ENCODE measurements at regions not wholly inside any gene's neighbourhood (a gene's known extent, or its start where the extent isn't known, plus 50 kb on each side); places are given as distances from the start of the nearest gene placed in this dataset.

DNA sequence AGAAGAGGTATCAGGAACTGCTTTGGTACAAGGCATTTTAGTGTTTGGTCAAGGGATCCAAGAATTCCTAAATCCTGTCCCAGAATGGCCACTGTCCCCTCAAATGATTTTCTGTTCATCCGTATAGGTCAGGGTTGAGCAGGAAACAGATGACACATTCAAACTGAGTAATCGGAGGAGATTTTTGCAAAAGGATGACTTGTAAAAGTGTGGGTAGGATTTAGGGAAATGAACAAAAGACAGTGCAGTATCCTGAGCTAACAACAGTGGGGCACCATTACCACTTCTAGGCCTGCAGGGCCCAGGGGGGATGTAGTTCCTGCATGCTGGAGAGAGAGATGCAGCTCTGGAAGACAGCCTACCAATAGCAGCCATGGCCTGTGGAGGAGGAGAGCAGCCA is 290.1 kb downstream of the ZSWIM6 start:
- DNase-seq (ENCODE audit: low read depth in 2 of 2), result no peak

DNA sequence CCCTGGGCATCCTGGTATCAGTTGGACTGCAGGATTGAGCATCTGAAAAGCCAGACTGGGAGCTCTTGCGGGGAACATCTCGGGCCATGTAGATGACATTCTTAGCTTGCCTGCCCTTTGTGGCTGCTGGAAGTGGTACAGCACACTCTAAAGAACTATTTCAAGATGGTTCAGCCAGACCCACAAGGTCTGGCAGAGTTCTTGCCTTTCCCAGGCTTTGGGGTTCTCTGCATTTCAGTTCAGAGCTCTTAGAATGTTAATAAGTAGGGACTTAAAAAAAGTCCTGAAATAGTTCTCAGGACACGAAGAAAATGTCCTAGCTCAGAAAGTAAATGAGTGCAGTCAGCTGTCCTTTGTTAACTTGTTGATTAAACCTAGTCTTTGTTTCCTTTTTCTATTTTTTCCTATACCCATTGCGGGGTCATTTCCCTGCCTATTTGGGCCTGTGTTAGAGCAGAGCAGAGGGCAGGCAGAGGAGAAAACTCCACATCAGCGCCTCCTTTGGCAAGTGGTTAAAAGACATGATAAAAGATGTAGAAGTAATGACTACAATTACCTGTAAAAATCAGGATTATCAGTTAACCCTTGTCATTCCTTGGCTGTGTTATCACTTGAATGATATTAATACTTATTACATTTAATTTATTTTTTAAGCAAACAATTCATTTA is 291.5 kb downstream of the ZSWIM6 start:
- no peak for DNase-seq (ENCODE audit: low read depth in 2 of 2)

DNA sequence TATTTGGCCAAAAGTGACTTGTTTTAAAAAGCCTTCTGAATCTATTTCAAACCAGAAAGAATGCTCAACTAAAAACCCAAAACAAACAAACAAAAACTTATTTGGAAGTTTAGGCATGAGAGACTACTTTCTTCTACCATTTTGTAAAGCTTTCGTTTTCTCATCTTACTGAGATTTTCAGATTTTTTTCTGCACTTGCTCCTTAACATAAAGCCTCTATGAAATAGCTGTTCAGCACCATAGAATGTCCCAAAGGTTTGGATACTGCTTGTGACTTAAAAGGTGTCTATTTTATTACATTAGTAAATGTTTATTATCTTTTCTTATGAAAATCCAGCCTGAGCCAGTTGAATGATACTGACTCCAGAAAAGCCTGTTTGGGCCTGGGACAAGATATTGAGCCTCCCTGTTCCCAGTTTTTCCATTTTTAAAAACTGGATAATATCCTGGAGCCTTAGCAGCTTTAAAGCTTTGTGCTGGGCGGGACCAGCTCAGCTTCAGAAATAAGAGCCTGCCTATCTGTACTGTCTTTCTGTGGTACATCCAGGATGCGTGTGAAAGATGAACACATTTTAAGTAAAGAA is 292.6 kb downstream of the ZSWIM6 start:
- no peak for DNase-seq (ENCODE audit: low read depth in 2 of 2)

DNA sequence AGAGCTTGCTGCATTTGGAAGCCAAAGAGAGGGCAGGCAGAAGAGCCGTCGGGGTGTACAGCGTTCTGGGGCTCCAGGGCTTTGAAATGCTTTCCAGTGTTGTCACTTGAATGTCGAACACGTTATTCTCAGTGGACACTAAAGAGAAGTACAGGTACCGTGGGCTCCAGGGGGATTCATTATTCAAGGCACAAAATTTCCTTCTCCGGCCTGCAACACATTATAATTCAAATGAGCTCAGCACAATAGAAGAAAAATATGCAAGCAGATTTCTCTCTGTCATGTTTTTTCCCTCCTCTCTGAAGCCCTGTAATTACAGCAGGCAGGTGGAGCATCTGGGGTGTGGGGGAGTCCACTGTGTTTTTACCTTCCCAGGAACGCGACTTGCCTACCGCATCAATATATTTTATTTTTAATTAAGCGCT is 293.1 kb downstream of the ZSWIM6 start:
- no peak for DNase-seq (ENCODE audit: low read depth in 2 of 2)

GRCh38 chr5:61625681-61626621 is 293.9 kb downstream of the ZSWIM6 start:
- peak; percentile 30 to 31 for DNase-seq (ENCODE audit: low read depth in 2 of 2)

- no peak for DNase-seq (ENCODE audit: low read depth in 2 of 2)
Observed at GRCh38 chr5:61626639-61627282, 294.7 kb downstream of the ZSWIM6 start.

DNA sequence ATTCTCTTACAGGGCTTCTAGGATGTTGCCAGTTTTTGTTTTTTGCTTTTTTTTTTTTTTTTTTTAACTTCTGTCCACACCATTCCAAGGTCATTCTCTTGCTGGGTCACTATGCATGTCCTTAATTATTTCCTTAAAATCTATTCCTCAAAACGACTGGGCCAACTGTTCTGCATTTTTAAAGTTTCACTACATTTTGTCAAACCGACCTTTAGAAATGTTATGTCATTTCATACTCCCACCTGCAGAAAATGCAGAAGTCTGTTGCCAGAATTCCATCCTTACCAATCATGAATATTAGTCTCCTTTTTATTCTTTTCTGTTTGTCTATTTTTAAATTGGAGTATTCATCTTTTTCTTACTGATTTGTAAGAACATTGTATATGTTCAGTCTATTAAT is 295.5 kb downstream of the ZSWIM6 start:
- no peak for DNase-seq (ENCODE audit: low read depth in 2 of 2)

DNA sequence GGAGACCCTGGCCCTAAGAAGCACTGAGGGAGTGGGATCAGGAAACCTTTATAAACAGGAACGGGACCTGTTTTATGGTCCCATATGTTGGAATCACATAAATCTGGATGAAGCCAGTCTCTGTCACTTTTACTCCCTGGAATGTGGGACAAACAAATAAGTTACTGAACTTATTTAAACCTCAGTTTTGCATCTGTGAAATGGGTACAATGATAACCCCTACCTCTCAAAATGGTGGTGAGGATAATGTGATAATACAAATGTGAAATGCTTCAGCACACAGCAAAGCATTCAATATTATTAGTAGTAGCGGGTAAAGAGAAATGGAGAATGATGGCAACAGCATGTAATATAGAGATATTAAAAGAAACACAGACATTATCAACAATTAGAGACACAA is 298.9 kb downstream of the ZSWIM6 start:
- no peak for DNase-seq (ENCODE audit: low read depth in 2 of 2)

- DNase-seq (ENCODE audit: low read depth in 2 of 2), result no peak
Observed at GRCh38 chr5:61631438-61631941, 299.4 kb downstream of the ZSWIM6 start.

DNA sequence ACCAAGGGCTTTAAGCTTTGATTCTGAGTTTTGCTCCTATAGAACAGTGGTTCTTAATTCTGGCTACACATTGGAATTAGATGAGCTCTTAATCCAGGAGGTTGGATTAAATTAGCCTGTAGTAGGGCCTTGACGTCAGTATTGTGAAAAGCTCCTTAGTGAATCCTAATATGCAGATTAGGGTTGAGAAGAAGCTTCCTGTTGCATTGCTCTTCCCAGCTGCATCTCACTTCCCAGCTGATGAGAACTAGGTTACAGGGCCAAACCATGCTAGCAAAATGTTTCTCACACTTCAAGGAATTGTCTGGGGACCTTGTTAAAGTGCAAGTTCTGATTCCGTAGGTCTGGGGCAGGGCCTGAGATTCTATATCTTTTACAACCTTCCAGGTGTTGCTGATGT is 300.0 kb downstream of the ZSWIM6 start:
- DNase-seq (ENCODE audit: low read depth in 2 of 2), result no peak

DNA sequence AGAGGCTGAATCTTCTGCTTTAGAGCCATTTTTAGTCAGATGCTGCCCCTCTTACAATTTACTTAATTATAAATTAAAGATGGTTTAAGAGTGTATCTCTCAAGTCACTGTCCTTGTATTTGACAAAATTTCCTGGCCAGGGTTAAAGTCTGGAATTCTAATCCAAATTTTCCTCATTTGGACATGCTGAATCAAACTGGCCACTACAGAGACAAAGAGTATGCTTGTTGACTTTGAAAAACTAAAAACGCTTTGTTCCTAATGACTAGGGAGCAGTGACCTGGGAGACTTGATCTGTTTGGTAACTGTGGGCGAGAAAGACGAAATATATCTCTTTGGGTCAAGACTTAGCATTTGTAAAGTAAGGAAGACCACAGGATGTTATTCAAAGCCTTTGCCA is 303.2 kb downstream of the ZSWIM6 start:
- no peak for DNase-seq (ENCODE audit: low read depth in 2 of 2)

- no peak for DNase-seq (ENCODE audit: low read depth in 2 of 2)
Observed at GRCh38 chr5:61637566-61637965, 305.5 kb downstream of the ZSWIM6 start.

- no peak for DNase-seq (ENCODE audit: low read depth in 2 of 2)
Observed at GRCh38 chr5:61638476-61638875, 306.4 kb downstream of the ZSWIM6 start.

DNA sequence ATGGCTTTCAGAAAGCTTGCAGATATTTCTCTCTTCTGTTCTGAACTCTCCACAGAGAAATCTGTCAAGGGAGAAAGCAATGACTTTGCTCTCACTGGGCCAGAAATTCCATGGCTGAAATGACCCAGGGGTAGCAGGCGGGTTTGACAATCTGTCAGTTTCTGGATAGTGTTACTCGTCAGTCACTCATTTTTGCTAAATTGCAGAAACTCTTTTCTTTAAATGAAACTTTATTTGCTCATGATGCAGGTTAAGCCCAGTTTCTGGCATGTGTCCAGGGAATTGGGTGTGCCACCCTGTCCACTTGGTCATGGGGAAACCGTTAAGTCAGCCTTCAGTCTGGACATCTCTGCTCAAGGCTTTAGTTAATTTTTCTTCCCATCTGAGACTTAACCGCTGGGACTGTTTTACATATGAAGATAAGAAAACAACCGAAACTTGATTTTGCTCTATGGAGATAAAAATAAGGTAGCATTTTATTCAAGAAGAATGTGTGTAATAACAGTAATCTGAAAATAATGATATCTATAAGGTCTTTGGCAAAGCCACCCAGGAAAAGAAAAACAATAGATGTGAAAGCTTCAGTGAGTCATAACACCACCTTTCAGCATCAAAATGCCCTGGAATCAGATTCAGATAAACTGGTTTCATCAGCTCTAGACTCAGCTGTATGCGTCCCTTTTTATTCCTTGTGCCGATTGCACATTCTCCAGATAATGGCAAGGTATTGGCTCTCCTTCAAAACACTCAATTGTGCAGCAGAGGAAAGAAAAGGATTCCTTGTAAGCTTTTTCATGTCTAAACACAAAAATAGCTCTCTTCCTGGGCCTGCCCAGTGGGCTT is 308.3 kb downstream of the ZSWIM6 start:
- no peak for DNase-seq (ENCODE audit: low read depth in 2 of 2)

GRCh38 chr5:61641748-61642565 is 309.9 kb downstream of the ZSWIM6 start:
- no peak for DNase-seq (ENCODE audit: low read depth in 2 of 2)

- no peak for DNase-seq (ENCODE audit: low read depth in 2 of 2)
Observed at GRCh38 chr5:61647672-61648071, 315.6 kb downstream of the ZSWIM6 start.

DNA sequence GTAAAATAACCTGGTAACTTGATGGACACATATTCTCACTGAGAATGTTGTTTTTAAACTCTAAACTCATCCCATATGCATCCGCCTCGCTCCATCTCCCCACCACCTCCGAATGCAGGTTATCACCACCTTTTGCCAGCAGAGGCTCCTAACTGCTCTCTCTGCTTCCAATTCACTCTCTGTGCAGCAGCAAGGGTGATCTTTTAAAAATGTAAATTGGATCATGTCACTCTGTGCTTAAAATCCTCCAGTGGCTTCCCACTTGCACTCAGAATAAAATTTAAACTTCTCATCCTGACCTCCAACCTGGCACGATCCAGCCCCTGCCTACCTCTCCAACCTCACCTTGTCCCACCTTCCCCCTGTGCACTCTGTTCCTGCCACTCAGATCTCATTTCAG is 317.2 kb downstream of the ZSWIM6 start:
- DNase-seq (ENCODE audit: low read depth in 2 of 2), result no peak

DNA sequence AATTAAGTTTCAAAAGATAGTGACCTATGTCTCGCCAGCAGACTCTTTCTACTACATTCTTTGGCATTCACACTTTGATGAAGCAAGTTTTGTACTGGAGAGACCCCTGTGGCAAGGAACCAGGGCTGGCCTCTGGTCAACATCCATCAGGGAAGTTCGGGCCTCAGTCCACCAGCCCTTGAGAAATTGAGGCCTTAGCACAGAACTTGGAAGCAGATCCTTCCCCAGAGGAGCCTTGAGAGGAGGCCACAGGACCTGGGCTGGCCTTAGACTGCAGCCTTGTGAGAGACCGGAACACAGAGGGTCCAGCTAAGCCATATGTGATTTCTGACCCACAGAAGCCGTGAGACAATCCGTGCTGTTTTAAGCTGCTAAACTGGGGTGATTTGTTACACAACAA is 317.9 kb downstream of the ZSWIM6 start:
- no peak for DNase-seq (ENCODE audit: low read depth in 2 of 2)

GRCh38 chr5:61650661-61651060 is 318.6 kb downstream of the ZSWIM6 start:
- no peak for DNase-seq (ENCODE audit: low read depth in 2 of 2)

- DNase-seq (ENCODE audit: low read depth in 2 of 2), result no peak
Observed at GRCh38 chr5:61651195-61651594, 319.1 kb downstream of the ZSWIM6 start.

Data from stimulated activated CD8-positive, alpha-beta memory T cell treated with anti-CD3 and anti-CD28 coated beads, Interleukin-15, amount 100 ng/mL, for 48 hours (primary cell).